Ishikawa (cell line): ENCODE measurements at regions not wholly inside any gene's neighbourhood (a gene's known extent, or its start where the extent isn't known, plus 50 kb on each side); places are given as distances from the start of the nearest gene placed in this dataset.
A peak's percentile ranks its signal among the peaks of the same experiment; 100 is the strongest.

Source experiments
- CEBPB ChIP-seq: IDR thresholded peaks from 2 replicates; pipeline ENCODE4 v1.6.1; 2012
- CREB1 ChIP-seq: IDR thresholded peaks from 2 replicates; pipeline ENCODE4 v1.6.1; 2012; ENCODE audit warnings: low read depth
- EGR1 ChIP-seq: IDR thresholded peaks from 2 replicates; pipeline ENCODE4 v1.6.1; 2012
- EP300 ChIP-seq: IDR thresholded peaks from 2 replicates; pipeline ENCODE4 v1.6.1; 2012; ENCODE audit warnings: borderline replicate concordance
- FOXM1 ChIP-seq: IDR thresholded peaks from 2 replicates; pipeline ENCODE4 v1.6.1; 2012; ENCODE audit warnings: low read depth, borderline replicate concordance
- MAX ChIP-seq: IDR thresholded peaks from 2 replicates; pipeline ENCODE4 v1.6.1; 2012
- NFIC ChIP-seq: IDR thresholded peaks from 2 replicates; pipeline ENCODE4 v1.6.1; 2012
- RAD21 ChIP-seq: IDR thresholded peaks from 2 replicates; pipeline ENCODE4 v1.6.1; 2012; ENCODE audit warnings: low read depth
- TAF1 ChIP-seq: IDR thresholded peaks from 2 replicates; pipeline ENCODE4 v1.6.1; 2012; ENCODE audit warnings: low read depth, mild to moderate bottlenecking
- TCF12 ChIP-seq: IDR thresholded peaks from 2 replicates; pipeline ENCODE4 v1.6.1; 2012; ENCODE audit warnings: low read depth
- TEAD4 ChIP-seq: IDR thresholded peaks from 2 replicates; pipeline ENCODE4 v1.6.1; 2012
- USF1 ChIP-seq: IDR thresholded peaks from 2 replicates; pipeline ENCODE4 v1.6.1; 2012
- YY1 ChIP-seq: IDR thresholded peaks from 2 replicates; pipeline ENCODE4 v1.6.1; 2012; ENCODE audit warnings: low read depth
- ZBTB7A ChIP-seq: IDR thresholded peaks from 2 replicates; pipeline ENCODE4 v1.6.1; 2012; ENCODE audit warnings: low read depth
- TF ChIP-seq, protein P1 (sequence below): IDR thresholded peaks from 2 replicates; pipeline ENCODE4 v1.6.1; 2012; ENCODE audit warnings: low read depth, mild to moderate bottlenecking

GRCh38 chr2:172287190-172287589 lies 140.2 kb upstream of the ITGA6 start:
- TF ChIP-seq TEAD4: no peak
- no peak for TF ChIP-seq CEBPB
- no peak for TF ChIP-seq YY1
- TF ChIP-seq ZBTB7A: no peak
- TF ChIP-seq USF1: no peak
- no peak for TF ChIP-seq EP300
- TF ChIP-seq MAX: no peak
- TF ChIP-seq, protein P1, sequence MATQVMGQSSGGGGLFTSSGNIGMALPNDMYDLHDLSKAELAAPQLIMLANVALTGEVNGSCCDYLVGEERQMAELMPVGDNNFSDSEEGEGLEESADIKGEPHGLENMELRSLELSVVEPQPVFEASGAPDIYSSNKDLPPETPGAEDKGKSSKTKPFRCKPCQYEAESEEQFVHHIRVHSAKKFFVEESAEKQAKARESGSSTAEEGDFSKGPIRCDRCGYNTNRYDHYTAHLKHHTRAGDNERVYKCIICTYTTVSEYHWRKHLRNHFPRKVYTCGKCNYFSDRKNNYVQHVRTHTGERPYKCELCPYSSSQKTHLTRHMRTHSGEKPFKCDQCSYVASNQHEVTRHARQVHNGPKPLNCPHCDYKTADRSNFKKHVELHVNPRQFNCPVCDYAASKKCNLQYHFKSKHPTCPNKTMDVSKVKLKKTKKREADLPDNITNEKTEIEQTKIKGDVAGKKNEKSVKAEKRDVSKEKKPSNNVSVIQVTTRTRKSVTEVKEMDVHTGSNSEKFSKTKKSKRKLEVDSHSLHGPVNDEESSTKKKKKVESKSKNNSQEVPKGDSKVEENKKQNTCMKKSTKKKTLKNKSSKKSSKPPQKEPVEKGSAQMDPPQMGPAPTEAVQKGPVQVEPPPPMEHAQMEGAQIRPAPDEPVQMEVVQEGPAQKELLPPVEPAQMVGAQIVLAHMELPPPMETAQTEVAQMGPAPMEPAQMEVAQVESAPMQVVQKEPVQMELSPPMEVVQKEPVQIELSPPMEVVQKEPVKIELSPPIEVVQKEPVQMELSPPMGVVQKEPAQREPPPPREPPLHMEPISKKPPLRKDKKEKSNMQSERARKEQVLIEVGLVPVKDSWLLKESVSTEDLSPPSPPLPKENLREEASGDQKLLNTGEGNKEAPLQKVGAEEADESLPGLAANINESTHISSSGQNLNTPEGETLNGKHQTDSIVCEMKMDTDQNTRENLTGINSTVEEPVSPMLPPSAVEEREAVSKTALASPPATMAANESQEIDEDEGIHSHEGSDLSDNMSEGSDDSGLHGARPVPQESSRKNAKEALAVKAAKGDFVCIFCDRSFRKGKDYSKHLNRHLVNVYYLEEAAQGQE: no peak
- TF ChIP-seq RAD21: no peak
- no peak for TF ChIP-seq EGR1
- TF ChIP-seq CREB1: no peak
- TF ChIP-seq TAF1: no peak
- TF ChIP-seq NFIC: no peak
- no peak for TF ChIP-seq TCF12
- no peak for TF ChIP-seq FOXM1

DNA sequence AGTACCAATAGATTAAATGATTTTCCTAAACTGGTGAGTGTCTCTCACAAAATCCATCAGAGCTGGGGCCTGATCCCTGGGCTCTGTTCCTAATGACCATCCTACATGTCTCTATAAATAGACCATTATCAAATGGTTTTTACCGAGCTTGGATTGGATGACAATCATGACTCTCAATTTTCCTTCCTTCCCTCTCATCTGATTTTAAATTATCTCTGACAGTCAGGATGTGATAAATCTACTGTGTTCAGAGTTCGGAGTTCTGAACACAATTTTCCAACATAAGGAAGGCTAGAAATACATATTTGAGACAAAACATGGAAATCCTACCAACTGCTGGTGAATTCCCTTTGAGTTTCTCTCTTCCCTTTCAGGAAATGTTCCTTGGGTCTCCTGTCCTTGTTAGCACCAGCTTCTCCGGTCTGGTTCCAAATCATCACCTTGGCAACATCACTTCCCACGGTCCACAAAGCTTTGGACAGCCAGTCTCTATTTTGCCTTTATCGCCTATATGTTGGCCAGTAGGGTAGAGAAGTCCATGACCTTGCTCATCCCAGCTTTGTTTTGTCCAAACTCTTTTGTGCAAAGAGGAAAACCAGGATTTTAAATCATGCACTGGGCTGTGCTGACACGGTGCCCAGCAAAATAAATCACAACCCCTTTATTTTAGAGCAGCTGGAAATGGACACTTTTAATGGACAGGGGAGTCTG lies 139.6 kb upstream of the ITGA6 start:
- TF ChIP-seq EP300 (no peak), TAF1 (no peak), TCF12 (no peak), NFIC (no peak), TEAD4 (no peak), FOXM1 (no peak), RAD21 (no peak)
- TF ChIP-seq, protein P1: no peak

DNA sequence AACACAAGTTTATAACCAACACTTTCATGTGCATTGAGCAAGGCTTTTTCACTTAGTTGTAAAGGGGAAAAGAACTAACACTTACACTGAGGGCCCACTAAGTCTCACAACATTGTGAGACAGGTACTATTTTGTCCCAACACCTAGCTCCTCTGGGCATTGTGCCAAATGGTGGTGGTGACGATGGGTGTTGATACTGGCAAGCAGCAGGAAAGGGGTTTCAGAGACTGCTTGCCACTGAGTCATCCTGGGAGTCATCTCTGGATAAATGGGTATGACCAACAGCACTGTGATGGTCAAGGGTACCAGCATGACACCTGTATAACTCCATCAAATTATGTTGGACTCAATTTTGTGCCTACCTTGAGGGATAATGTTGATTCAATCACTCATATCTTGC lies 138.8 kb upstream of the ITGA6 start:
- TF ChIP-seq NFIC (peak; percentile 37; the same call in 1 of the 2 replicates), YY1 (no peak)
- TF ChIP-seq, protein P1: no peak

DNA sequence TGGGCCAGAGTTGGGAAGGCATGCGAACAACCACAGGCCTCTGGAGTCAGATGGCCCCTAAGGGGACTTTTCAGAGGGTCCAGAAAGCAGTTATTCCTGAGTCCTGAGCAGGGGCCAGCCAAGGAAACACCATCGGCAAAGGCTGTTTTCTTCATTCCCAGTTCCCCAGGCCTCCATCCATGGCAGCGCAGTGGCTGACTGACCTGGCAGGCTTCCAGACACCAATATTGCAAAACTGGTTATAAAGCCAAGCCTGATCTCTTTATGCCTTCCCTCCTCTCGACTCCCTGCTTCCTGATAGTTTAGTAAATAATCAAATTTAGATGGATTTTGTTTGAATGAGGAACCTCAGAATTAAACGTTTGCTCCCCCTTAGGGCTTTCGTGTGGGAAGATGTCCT lies 133.4 kb upstream of the ITGA6 start:
- TF ChIP-seq NFIC (peak; percentile 71), EGR1 (no peak), CREB1 (no peak), FOXM1 (no peak), TEAD4 (no peak), USF1 (no peak), EP300 (no peak), RAD21 (no peak), ZBTB7A (no peak), CEBPB (peak; percentile 75), TCF12 (peak; percentile 10; the same call in 1 of the 2 replicates), YY1 (no peak), MAX (no peak), TAF1 (no peak)
- TF ChIP-seq, protein P1: no peak
